ENCODE measurements at regions not wholly inside any gene's neighbourhood (a gene's known extent, or its start where the extent isn't known, plus 50 kb on each side); places are given as distances from the start of the nearest gene placed in this dataset.
"Not testable (repeated sequence)": the region's sequence is repeated elsewhere in the genome, so short reads cannot be mapped to it uniquely, and the experiment has no call there.

DNA sequence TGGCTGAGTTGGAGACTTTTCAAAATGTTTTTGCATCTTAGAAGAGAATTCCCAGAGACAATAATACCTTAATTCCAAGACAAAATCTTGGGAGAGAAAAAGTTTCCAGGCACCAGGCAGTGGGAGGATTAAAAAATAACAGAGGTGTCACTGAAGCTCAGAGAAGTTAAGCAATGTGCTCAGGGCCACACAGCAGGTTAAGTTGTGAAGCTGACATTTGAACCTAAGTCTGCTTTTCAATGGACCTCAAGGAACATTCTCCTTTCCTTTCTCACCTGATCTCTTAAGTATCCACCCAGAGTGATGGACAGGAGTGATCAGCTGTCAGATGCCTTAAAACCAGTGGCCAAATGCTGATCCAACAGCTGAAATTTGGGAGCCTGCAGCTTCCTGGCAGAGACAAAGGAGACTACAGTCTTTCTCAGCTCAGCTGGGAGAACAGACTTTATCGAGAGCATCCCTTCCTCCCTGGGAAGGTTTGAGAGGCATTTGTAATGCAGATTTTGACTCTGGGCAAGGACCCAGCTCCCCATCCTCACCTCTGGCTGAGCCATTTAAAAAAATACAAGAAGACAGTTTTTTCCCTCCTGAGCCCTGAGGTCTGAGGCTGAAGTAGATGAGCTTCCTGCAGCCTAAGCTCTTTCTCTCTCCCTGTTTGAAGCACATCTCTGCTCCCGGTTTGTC, 174.9 kb upstream of the RPH3A start:
- DNase-seq: no peak

DNA sequence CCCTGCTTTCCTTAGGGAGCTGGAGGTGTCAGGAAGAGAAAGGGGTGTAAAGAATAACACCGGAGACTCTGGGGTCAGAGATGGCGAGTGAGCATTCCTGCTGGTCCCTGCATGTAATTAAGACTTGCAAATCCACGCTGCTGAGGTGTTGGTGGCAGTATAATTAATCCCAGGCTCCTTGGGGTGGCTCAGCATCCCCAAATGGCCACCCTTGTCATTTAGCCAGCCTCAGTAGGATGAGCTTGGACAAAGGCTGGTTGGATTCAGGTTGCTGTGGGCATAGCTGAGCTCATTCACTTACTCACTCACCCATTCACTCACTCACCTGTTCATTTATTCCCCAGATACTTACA, 174.4 kb upstream of the RPH3A start:
- no peak for DNase-seq

DNA sequence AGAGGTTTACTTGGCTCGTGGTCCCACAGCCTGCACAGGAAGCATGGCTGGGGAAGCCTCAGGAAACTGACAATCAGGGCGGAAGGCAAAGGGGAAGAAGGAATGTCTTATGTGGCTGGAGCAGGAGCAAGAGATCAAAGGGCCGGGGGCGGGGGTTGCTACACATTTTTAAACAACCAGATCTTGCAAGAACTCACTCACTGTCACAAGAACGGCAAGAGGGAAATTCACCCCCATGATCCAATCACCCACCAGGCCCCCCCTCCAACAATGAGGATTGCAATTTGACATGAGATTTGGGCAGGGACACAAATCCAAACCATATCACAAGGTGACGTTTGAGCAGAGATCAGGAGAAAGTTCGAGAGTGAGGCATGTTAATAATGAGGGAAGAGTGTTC, 163.7 kb upstream of the RPH3A start:
- no peak for DNase-seq

DNA sequence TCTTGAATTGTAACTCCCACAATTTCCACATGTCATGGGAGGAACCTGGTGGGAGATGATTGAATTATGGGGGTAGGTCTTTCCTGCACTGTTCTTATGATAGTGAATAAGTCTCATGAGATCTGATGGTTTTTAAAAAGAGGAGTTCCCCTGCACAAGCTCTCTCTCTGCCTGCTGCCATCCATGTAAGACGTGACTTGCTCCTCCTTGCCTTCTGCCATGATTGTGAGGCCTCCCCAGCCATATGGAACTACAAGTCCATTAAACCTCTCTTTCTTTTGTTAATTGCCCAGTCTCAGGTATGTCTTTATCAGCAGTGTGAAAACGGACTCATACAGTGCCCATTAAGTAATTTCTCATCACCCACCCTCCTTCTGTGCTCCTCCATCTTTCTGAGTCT, 159.6 kb upstream of the RPH3A start:
- not testable (repeated sequence) for DNase-seq

DNA sequence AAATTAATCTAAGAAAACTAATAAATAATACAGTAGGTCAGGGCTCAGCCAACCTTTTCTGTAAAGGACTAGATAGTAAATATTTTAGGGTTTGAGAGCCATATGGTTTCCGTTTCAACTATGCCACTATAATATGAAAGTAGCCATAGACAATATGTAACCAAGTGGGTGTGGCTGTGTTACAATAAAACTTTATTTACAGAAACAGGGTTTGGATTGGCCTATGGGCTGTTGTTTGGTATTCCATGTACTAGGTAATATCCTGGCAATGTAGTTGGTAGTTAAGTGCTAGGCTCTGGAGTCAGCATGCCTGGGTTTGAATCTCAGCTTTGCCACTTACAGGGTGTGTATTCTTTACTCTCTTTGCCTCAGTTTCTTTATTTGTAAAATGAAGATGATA, 156.5 kb upstream of the RPH3A start:
- DNase-seq: no peak

DNA sequence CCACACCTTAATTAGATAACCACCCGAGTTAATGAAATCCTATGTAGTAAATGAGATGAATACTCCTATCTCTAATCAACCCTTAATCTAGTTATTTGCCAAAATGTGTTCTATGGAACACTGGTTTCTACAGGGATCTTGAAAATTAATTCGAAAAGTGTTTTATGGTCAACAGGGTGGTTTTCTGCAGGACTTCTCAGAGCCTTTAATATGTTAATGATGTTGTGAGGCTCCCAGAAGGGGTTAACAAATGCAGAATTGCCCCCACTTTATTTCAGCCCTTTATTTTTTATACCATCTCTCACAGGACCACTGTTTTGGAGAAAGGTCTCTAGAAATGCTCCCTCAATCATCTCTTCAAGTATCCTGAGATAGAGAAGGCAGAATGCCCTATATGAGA, 153.1 kb upstream of the RPH3A start:
- DNase-seq: no peak

DNA sequence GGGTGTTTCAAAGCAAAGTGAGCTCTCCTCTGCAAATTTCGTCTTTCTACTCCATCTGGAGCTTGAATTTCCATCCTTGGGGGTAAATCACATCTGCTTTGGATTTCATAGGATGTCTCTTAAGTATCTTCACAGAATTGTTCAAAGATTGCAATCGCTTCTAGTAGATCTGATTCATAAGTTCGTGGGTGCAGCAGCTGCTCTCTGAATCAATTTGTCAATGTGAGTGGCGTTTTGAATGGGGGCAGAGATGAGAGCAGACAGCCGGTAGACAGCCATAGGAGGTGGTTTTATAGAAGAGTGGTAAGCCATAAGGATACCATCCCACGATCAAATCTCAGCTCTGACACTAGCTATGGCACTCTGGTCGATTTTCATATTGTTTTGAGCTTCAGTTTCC, 146.0 kb upstream of the RPH3A start:
- no peak for DNase-seq

DNA sequence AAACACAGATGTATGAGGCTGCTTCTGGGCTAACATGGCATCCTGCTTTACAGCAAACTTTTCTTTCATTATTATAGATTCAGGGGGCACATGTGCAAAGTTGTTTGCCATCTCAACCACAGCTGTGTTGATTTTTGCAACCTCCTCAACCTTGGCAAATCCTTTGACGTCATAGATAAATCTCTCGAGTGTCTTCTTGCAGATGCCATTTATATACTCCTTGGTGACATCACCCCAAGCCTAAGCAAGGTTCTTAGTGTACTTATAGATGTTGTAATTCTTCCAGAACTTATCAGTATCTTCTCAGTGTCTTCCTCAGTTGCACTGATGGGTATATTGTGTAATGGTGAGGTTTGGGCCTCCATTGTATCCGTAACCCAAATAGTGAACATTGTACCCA, 135.4 kb upstream of the RPH3A start:
- DNase-seq: no peak

DNA sequence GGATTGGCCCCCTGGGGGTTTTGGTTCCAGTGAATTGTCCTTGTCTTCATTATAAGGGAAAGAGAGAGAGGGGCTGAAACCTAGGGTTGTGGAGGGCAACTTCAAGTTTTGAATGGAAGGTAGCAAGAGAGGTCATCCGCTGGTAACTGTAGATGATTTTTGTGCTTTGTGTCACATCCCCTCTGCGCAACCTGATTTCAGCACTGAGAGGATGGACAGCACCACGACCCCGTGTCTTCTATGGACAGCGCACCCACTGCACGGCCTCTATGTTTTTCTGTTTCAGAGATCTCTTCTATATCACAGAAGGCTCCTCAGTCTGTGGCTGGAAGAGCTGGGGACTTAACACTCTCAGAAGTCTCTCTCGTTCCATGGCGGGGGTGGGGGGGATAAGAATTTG, 127.0 kb upstream of the RPH3A start:
- no peak for DNase-seq

DNA sequence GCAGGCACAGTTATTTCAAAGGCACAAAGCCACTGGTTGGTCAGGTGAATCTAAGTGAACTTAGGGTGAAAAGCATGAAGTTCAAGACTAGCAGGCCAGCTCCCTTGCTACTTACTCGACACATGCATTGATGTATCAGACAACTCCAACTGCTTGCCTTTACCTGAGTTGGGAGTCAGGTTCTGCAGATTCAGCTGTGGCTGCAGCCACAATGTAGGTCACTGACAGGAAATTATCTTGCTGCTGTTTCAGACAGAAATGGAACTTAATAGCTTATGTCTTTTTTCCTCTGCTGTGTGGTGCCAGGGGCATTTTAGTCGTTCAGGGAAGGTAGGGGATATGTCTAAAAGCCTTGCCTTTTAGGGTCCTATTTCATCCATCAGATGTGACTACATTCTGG, 125.6 kb upstream of the RPH3A start:
- no peak for DNase-seq

DNA sequence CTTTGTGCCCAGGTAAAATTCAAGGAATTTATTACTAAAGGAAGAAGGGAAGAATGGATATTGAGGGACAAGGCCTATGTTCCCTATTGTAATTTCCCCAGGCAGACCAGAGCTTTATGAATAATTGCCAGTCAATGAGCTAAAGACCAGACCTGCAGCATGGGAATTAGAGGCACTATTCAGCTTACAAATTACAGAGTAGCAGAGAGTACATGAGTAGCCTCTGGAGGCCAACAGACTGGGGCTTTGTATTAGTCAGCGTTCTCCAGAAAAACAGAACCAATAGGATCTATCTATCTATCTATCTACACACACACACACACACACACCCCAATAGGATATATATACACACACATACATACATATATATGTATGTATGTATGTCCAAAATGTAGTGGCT, 120.0 kb upstream of the RPH3A start:
- DNase-seq: no peak

DNA sequence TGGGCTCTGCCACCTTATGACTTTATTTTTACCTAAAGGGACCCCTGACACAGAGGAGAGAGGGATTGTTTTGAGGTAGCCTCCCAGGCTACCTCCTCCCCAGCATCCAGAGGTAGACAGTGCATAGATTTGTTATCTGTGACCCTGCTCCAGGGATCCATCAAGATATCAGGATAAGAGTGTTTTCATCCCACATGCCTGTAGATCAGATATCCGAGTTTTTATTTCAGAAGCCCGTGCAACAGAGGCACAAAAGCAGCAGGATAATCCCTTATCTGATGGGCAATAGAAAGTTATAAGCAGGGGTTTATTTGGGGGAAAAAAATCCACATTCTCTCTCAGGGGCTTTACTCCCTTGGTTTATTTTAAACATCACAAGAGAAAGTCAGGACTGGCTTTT, 117.0 kb upstream of the RPH3A start:
- no peak for DNase-seq

DNA sequence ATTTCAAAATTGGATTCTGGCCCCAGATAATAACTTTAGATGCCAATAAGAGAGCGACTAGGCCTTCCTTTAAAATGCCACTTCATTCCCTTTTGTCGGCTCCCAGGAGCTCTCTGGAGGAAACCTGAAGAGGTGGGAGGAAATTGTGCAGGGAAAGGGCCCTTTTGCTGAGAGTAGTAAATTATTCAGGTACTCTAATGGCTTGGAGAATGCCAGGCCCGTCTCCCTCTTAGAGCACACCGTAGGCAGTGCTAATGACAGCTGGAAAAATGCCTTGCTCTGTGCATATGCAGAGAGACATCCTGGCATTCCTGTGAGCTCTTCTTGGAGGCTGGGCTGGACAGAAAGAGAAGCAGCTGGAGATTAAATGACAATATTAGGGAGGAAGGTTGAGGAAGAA, 115.0 kb upstream of the RPH3A start:
- DNase-seq: no peak

DNA sequence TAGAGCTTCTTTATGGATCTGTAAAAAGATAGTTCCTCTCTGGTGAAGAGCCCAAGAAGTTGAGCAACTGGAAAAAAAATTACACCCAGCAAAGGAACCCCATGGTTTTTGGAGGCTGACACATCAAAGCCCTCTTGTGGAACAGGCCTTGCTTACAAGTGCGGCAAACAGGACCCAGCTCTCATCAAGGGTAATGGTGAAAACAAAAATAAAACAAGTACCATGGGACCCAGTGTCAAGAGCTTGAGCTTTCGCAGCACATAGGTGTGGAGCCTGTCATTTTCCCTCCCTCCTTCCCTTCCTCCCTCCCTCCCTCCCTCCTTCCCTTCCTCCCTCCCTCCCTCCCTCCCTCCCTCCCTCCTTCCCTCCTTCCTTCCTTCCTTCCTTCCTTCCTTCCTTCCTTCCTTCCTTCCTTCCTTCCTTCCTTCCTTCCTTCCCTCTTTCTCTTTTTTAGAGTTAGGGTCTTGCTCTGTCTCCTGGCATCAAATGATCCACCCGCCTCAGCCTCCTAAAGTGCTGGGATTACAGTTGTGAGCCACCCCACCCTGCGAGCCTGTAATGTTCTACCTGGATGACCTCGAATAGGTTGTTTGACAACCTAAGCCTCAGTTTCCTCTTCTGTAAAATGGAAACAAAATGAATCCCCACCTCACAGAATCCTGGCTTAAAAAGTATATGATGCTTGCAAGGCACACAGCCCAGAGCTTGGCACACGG, 114.3 kb upstream of the RPH3A start:
- DNase-seq: no peak

DNA sequence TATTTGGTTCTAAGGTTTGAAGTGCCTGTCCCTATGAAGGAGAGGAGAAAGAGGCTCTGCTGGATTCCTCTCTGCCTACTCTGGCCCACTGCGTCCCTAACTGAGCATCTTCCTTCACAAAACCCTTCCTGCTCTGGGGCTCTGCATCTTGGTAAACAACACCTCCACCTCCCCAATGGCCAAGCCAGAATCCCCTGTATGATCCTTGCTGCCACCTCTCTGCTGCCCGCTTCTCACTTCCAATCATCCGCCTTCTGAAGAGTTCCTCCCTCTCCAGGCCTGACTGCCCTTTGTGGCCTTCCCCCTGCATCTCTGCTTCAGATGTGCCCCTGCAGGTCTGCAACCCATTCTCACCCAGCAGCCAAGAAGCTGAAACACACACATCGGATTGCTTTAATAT, 110.6 kb upstream of the RPH3A start:
- DNase-seq: no peak

DNA sequence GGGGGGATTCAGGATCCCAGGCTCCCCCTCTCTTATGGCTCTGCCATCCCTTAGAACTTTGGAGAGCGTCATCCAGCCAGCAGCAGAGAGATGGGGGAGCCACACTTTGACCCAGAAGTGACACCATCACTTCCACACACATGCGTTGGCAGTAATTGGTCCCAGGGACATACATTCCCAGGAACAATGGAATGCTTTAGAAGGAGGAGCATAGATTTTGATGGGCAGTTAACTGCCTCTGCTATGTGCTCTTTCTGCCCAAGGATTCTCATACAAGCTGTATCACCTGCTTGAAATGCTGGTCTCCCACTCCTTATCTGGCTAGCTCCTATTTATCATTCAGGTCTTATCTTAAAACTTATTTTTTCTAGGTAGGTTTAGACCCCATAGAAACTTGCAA, 109.0 kb upstream of the RPH3A start:
- no peak for DNase-seq

DNA sequence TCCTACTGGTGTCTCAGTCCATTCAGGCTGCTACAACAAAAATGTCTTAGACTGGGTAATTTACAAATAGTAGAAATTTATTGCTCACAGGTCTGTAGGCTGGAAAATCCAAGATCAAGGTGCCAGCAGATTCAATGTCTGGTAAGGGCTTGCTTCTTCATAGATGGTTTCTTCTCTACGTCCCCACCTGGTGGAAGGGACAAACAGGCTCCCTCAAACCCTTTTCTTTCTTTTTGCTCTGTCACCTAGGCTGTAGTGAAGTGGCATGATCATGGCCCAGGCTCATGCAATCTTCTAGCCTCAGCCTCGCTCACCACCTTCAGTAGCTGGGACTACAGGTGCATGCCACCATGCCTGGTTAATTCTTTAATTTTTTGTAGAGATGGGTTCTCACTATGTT, 106.8 kb upstream of the RPH3A start:
- no peak for DNase-seq

DNA sequence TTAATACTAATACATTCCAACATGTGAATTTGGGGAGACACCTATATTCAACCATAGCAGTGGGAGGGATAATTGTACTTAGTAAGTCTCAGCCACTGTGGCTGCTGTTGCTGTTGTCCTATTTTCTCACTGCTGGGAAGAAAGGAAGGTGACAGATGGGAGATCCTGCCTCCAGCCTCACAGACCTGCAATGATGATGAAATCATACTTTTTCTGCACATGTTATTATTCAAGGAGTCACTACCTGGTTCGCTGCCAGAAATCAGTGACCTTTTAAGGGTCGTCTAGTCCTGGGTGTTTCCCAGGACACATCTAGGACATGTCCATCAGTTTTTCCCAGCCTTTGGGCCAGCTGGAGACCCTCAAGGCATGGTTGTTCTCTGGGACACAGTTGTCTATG, 106.2 kb upstream of the RPH3A start:
- peak in 1 of 2 experiments; percentile 46 for DNase-seq

DNA sequence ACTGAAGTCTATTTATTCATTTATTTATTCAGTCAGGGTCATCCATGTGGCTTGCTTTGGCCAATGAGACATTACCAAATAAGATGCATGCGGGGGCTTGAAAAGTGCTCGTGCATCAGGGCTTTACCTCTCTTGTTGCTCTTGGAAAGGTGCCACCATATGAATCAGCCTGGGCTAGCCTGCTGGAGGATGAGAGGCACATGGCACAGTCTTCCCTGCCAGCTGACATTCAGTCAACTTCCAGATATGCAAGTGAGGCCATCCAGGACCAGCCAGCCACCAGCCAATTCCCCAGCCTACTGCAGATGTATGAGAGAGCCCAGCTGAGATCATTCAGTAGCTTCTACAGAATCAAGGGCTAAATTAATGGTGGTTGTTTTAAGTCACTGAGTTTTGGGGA, 105.2 kb upstream of the RPH3A start:
- no peak for DNase-seq

DNA sequence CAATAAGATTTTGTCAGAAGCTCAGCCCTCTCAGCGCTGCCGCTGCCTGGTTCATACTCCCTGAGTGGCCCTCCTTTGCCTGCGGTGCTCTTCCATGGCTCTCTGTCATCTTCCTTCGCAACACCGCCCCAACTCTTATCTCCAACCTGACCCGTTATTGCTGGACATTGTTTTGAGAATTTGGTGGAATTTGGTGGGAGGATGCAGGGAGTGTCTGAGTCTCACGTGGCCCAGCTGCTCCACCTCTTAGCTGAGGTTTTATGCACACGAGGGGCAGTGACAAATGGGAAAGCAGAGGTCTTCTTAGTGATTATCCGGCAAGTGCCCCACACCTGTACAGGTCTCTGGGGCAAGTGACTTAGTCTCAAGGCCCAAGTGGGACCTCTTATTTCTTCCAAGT, 97.5 kb upstream of the RPH3A start:
- no peak for DNase-seq

DNA sequence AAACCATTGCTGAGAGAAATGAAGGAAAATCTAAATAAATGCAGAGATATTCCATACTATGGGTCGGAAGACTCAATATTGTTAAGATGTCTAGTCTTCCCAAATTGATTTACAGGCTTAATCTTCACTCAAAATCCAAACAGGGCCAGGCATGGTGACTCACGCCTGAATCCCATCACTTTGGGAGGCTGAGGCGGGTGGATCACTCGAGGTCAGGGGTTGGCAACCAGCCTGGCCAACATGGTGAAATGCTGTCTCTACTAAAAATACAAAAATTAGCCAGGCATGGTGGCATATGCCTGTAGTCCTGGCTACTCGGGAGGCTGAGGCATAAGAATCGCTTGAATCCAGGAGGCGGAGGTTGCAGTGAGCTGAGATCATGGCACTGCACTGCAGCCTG, 94.1 kb upstream of the RPH3A start:
- DNase-seq: not testable (repeated sequence)

DNA sequence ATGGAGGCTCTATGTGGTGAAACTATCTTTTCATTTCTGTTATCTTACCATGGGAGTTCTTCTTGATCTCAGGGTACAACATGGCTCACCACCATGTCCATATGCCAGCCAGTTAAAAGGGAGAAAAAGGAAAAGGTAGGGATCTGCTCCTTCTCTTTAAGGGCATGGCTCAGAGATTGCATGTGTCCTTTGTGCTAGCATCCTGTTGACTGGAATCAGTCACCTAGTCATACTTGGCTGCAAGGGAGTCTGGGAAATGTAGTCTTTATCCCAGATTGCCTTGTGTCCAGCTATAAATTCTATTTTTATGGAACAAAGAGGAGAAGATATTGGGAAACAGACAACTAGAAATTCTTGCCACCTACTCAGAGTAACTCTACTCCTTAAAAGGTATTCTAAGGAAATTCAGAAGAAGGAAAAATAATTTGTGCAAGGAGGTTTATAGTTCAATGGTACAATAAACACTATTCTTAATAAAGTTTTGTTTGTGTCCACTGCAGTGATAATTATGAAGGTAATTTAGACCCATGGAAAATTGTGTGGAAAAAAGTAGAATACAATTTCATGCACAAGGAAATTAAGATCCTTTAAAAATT, 86.4 kb upstream of the RPH3A start:
- DNase-seq: no peak

DNA sequence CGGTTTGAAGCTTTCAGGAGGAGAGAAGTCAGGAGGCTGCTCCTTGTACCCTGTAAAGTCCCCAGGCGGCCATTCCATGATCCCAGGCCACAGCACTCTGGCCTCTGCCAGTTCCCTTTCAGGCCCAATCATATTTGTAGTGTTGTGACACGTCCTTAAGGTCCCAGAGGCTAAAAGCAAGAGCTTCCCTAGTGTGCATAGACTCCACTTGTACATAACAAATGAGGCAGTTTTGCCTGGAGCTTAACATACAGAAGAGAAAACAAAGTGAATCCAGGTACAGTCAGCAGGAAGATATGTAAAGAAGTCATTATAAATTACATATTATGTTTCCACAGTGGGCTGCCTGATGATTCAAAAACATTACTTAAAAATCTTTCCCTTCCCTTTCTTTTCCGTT, 81.1 kb upstream of the RPH3A start:
- DNase-seq: no peak

DNA sequence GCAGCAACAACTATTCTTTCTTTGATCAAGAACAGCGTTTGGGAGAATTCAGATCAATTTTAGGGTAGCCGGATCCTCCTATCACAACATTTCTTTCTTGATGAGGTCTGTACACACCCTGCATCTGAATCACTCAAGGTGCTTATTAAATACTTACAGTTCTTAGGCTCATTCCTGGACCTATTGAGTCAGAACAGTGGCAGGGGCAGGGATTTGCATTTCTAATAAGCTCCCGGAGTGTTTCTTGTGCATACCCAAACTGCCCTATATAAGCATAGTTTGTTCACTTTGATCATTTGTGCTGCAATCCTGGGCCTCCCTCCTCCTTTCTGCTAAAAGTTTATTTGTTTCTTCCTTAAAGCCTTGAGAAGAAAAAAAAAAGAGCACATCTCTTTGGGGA, 80.5 kb upstream of the RPH3A start:
- DNase-seq: no peak

DNA sequence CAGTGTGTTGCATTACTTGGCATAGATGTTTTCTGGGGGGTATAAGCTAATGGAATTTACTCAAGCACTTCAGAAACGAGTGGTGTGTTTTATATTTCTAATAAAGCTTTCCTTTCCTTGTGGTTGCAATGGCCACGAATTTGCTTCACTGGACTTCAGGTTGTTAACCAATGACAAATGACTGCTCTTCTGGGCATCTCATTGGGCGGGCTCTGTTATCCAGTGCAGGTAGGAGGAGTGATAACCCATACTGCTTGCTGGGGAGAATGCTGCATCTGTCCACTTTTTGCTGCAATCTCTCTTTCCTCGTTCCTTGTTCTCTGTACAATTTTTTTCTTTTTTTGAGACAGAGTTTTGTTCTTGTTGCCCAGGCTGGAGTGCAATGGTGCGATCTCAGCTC, 80.0 kb upstream of the RPH3A start:
- no peak for DNase-seq

Data from cerebellar nuclear complex (tissue), 1 donor.